ENCODE measurements at regions not wholly inside any gene's neighbourhood (a gene's known extent, or its start where the extent isn't known, plus 50 kb on each side); places are given as distances from the start of the nearest gene placed in this dataset.

DNA sequence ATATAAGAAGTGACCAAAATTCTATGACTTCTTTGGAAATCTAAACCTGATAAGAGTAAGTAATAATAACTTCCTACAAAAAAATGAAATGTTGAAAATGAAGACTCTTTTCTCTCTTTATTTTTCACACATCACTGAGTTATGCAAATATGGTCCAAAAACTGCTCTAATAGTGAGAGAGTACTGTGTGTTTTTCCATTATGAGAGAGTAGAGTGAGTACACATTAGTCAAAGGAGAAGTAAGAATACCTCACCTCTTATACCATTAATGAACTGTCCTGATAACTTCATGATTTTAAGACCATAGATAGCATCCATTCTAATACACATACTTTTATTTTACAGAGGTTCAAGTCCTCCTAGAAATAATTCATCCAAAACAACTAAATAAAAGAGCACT, 1310.2 kb downstream of the SI start:
- H3K27me3 ChIP-seq (ENCODE audit: insufficient read depth, low read length) = no peaks in the 10 kb centered on the region
- ATAC-seq (no peak), DNase-seq (ENCODE audit: low read depth, low spot score) (no peak)
- no peaks in the 10 kb centered on the region for H3K9me2 ChIP-seq (ENCODE audit: insufficient read depth)
- no peaks in the 10 kb centered on the region for H3K9me3 ChIP-seq (ENCODE audit: control insufficient read depth in 1 of 2, insufficient read depth in 1 of 2, low read depth in 1 of 2, low read length in 2 of 2)
- H3K9ac ChIP-seq (ENCODE audit: low read length) = no peak overlapping the region
- H2AFZ ChIP-seq (ENCODE audit: low read depth, low read length, poor library complexity, severe bottlenecking) = no peak overlapping the region
- H3K36me3 ChIP-seq (ENCODE audit: control insufficient read depth in 1 of 2, insufficient read depth in 2 of 2, low read length in 2 of 2) = no peaks in the 10 kb centered on the region
- no peak for TF ChIP-seq ZFX (IDR thresholded peaks at IDR 0.05)
- TF ChIP-seq SRF (IDR thresholded peaks at IDR 0.05; ENCODE audit: low read depth) = no peak
- TF ChIP-seq SP1 (IDR thresholded peaks at IDR 0.05; ENCODE audit: low read depth) = no peak
- TF ChIP-seq, protein P1, sequence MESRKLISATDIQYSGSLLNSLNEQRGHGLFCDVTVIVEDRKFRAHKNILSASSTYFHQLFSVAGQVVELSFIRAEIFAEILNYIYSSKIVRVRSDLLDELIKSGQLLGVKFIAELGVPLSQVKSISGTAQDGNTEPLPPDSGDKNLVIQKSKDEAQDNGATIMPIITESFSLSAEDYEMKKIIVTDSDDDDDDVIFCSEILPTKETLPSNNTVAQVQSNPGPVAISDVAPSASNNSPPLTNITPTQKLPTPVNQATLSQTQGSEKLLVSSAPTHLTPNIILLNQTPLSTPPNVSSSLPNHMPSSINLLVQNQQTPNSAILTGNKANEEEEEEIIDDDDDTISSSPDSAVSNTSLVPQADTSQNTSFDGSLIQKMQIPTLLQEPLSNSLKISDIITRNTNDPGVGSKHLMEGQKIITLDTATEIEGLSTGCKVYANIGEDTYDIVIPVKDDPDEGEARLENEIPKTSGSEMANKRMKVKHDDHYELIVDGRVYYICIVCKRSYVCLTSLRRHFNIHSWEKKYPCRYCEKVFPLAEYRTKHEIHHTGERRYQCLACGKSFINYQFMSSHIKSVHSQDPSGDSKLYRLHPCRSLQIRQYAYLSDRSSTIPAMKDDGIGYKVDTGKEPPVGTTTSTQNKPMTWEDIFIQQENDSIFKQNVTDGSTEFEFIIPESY (IDR thresholded peaks at IDR 0.05; ENCODE audit: extremely low read depth, insufficient replicate concordance, low read length) = no peak
- TF ChIP-seq, protein P2, sequence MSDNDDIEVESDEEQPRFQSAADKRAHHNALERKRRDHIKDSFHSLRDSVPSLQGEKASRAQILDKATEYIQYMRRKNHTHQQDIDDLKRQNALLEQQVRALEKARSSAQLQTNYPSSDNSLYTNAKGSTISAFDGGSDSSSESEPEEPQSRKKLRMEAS (IDR thresholded peaks at IDR 0.05) = no peak
- no peak for TF ChIP-seq CEBPB (IDR thresholded peaks at IDR 0.05; ENCODE audit: low read depth)
- TF ChIP-seq ZNF274 (IDR thresholded peaks at IDR 0.05; ENCODE audit: low read depth, low read length) = no peak
- no peak for TF ChIP-seq POLR2A (IDR thresholded peaks at IDR 0.05; ENCODE audit: borderline replicate concordance, extremely low read depth, insufficient read depth, insufficient read length)
- TF ChIP-seq ELF1 (IDR thresholded peaks at IDR 0.05; ENCODE audit: borderline replicate concordance, low read depth) = no peak
- H3K4me3 ChIP-seq (replicated peaks in 1 of 2; ENCODE audit: low read depth in 1 of 2, low read length in 2 of 2) = no peak overlapping the region
- peaks cover 0 to 4% of the 10 kb centered on the region in 2 experiments; a peak in 2 of 4 replicates for H3K4me1 ChIP-seq (ENCODE audit: control insufficient read depth in 1 of 2, insufficient read depth in 2 of 2, low read length in 2 of 2)
- no peak overlapping the region for H3K4me2 ChIP-seq (ENCODE audit: low read length)
- ChIA-PET RAD21 (ENCODE audit: low non-redundant PET in 1 of 2, low total read pairs in 2 of 2, uncharacterized antibody in 2 of 2, unreplicated experiment in 2 of 2) (no interaction called here), CTCF (no interaction called here), POLR2A (no interaction called here)
- H4K20me1 ChIP-seq (ENCODE audit: insufficient read depth) = no peaks in the 10 kb centered on the region
- no peak overlapping the region for H3K27ac ChIP-seq (ENCODE audit: low read depth, low read length)
- no TSS peak for BruUV-seq (replicated peaks)
- intact Hi-C loops (cut with micrococcal nuclease) = no loop called here
- no peaks in the 10 kb centered on the region for H3K79me2 ChIP-seq (ENCODE audit: insufficient read depth, low read length)

DNA sequence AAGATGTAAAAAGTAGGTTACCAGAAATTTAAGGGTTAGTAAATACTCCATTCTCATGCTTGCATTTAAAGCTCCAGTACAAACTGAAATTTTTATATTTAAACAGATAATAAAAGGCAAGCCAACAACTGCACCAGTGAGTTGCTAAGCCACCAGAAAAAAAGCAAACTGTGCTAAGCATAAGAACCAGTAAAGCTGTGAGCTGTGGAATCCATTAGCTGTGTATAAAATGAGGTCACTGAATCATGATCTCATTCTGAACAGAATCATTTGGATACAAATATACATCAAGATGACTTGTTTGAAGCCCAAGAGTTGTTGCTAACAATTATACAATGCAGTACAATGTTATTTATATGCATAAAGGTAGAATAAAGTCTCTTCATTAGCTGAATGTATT, 1312.2 kb downstream of the SI start:
- H3K9me3 ChIP-seq (ENCODE audit: control insufficient read depth in 1 of 2, insufficient read depth in 1 of 2, low read depth in 1 of 2, low read length in 2 of 2) = no peaks in the 10 kb centered on the region
- H3K79me2 ChIP-seq (ENCODE audit: insufficient read depth, low read length) = no peaks in the 10 kb centered on the region
- no peaks in the 10 kb centered on the region for H3K36me3 ChIP-seq (ENCODE audit: control insufficient read depth in 1 of 2, insufficient read depth in 2 of 2, low read length in 2 of 2)
- DNase-seq (ENCODE audit: low read depth, low spot score) = no peak
- H3K9ac ChIP-seq (ENCODE audit: low read length) = no peak overlapping the region
- TF ChIP-seq RAD21 (IDR thresholded peaks at IDR 0.05; ENCODE audit: low read depth) = no peak
- TF ChIP-seq POLR2A (IDR thresholded peaks at IDR 0.05; ENCODE audit: borderline replicate concordance, extremely low read depth, insufficient read depth, insufficient read length) = no peak
- no peaks in the 10 kb centered on the region for H3K9me2 ChIP-seq (ENCODE audit: insufficient read depth)
- ChIA-PET POLR2A (no interaction called here), RAD21 (ENCODE audit: low non-redundant PET in 1 of 2, low total read pairs in 2 of 2, uncharacterized antibody in 2 of 2, unreplicated experiment in 2 of 2) (no interaction called here), CTCF (no interaction called here)
- no peaks in the 10 kb centered on the region for H3K4me1 ChIP-seq (ENCODE audit: control insufficient read depth in 1 of 2, insufficient read depth in 2 of 2, low read length in 2 of 2)
- intact Hi-C loops (cut with micrococcal nuclease) = no loop called here
- H3K27ac ChIP-seq (ENCODE audit: low read depth, low read length) = no peak overlapping the region
- no peak overlapping the region for H3K4me2 ChIP-seq (ENCODE audit: low read length)
- no peak for ATAC-seq
- no peaks in the 10 kb centered on the region for H3K27me3 ChIP-seq (ENCODE audit: insufficient read depth, low read length)
- no peak overlapping the region for H2AFZ ChIP-seq (ENCODE audit: low read depth, low read length, poor library complexity, severe bottlenecking)
- no TSS peak for BruUV-seq (replicated peaks)
- H3K4me3 ChIP-seq (replicated peaks in 1 of 2; ENCODE audit: low read depth in 1 of 2, low read length in 2 of 2) = no peak overlapping the region
- no peaks in the 10 kb centered on the region for H4K20me1 ChIP-seq (ENCODE audit: insufficient read depth)

All from HCT116 (cell line).